ENCODE measurements at regions not wholly inside any gene's neighbourhood (a gene's known extent, or its start where the extent isn't known, plus 50 kb on each side); places are given as distances from the start of the nearest gene placed in this dataset.
"Not testable (repeated sequence)": the region's sequence is repeated elsewhere in the genome, so short reads cannot be mapped to it uniquely, and the experiment has no call there.

- DNase-seq (ENCODE audit: low spot score) = not testable (repeated sequence)
Measured at GRCh38 chr1:223961985-223962384, 116.2 kb upstream of the TP53BP2 start.

GRCh38 chr1:223952801-223953200 lies 107.1 kb upstream of the TP53BP2 start:
- not testable (repeated sequence) for DNase-seq (ENCODE audit: low spot score)

GRCh38 chr1:223951551-223951950 lies 105.8 kb upstream of the TP53BP2 start:
- DNase-seq (ENCODE audit: low spot score) = not testable (repeated sequence)

- DNase-seq (ENCODE audit: low spot score) = not testable (repeated sequence)
Measured at GRCh38 chr1:223949944-223950343, 104.2 kb upstream of the TP53BP2 start.

- not testable (repeated sequence) for DNase-seq (ENCODE audit: low spot score)
Measured at GRCh38 chr1:223948041-223948440, 102.3 kb upstream of the TP53BP2 start.

GRCh38 chr1:223936592-223936991 lies 90.8 kb upstream of the TP53BP2 start:
- DNase-seq (ENCODE audit: low spot score) = peak; percentile 34

- DNase-seq (ENCODE audit: low spot score) = peak; percentile 67
Measured at GRCh38 chr1:223931476-223931875, 85.7 kb upstream of the TP53BP2 start.

GRCh38 chr1:223920805-223921204 lies 75.1 kb upstream of the TP53BP2 start:
- DNase-seq (ENCODE audit: low spot score) = not testable (repeated sequence)

- not testable (repeated sequence) for DNase-seq (ENCODE audit: low spot score)
Measured at GRCh38 chr1:223915476-223915875, 69.7 kb upstream of the TP53BP2 start.

- DNase-seq (ENCODE audit: low spot score) = not testable (repeated sequence)
Measured at GRCh38 chr1:223913715-223914114, 68.0 kb upstream of the TP53BP2 start.

GRCh38 chr1:223907943-223908587 lies 62.3 kb upstream of the TP53BP2 start:
- DNase-seq (ENCODE audit: low spot score) = not testable (repeated sequence)

- DNase-seq (ENCODE audit: low spot score) = not testable (repeated sequence)
Measured at GRCh38 chr1:223903221-223903620, 57.5 kb upstream of the TP53BP2 start.

- not testable (repeated sequence) for DNase-seq (ENCODE audit: low spot score)
Measured at GRCh38 chr1:223899775-223900174, 54.0 kb upstream of the TP53BP2 start.

- not testable (repeated sequence) for DNase-seq (ENCODE audit: low spot score)
Measured at GRCh38 chr1:223897097-223897496, 51.4 kb upstream of the TP53BP2 start.

GRCh38 chr1:223895950-223896349 lies 50.2 kb upstream of the TP53BP2 start:
- DNase-seq (ENCODE audit: low spot score) = not testable (repeated sequence)

Data from hematopoietic multipotent progenitor cell treated with erythropoietin and hydrocortisone succinate and interleukin-3 and kit ligand, for 15 days (in vitro differentiated cells).